Astrocyte (in vitro differentiated cells and primary cell): ENCODE measurements at regions not wholly inside any gene's neighbourhood (a gene's known extent, or its start where the extent isn't known, plus 50 kb on each side); places are given as distances from the start of the nearest gene placed in this dataset.

Experiments used
- CTCF ChIP-seq: IDR thresholded peaks from 2 replicates; pipeline ENCODE4 v1.5.1; 2011; ENCODE audit warnings: low read depth, mild to moderate bottlenecking, inconsistent platforms, low read length, moderate library complexity; ENCODE audit not compliant: insufficient read depth
- EZH2 ChIP-seq: IDR thresholded peaks from 2 replicates; pipeline ENCODE4 v1.6.1; 2012; ENCODE audit warnings: mild to moderate bottlenecking, low read length, inconsistent platforms; ENCODE audit not compliant: insufficient read depth

- TF ChIP-seq CTCF (no peak), EZH2 (no peak)
Observed at GRCh38 chr2:4357121-4357520, 653.7 kb downstream of the DCDC2C start.
